HG03139 (cell line): ENCODE measurements at regions not wholly inside any gene's neighbourhood (a gene's known extent, or its start where the extent isn't known, plus 50 kb on each side); places are given as distances from the start of the nearest gene placed in this dataset.

Experiments used
- ATAC-seq: cut with Tn5 transposase; IDR thresholded peaks from one replicate; pipeline ENCODE4 v1.9.1; 2021; ENCODE audit not compliant: unreplicated experiment

- no peak for ATAC-seq
Observed at GRCh38 chr16:82248677-82249076, 78.7 kb upstream of the MPHOSPH6 start.

GRCh38 chr16:82248012-82248656 lies 78.1 kb upstream of the MPHOSPH6 start:
- ATAC-seq, result no peak

DNA sequence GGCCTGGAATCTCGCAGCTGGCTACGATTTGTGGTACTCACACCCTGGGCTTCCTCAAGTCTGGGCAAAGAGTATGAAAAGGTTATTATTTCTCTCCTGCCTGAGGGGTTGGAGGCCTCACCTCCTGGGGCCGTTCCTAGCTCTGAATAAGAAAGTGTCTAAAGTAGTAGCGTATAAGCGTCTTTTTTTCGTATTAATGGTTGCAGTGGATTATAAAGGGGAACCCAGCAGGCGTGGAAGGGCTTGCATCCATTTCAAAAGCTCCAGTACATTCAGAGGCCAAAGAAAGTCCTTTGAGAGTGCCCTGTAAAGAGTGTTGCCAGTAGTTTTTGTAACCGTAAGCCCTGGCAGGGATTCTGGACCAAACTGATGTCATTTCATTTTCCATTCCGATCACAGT lies 72.2 kb upstream of the MPHOSPH6 start:
- no peak for ATAC-seq

DNA sequence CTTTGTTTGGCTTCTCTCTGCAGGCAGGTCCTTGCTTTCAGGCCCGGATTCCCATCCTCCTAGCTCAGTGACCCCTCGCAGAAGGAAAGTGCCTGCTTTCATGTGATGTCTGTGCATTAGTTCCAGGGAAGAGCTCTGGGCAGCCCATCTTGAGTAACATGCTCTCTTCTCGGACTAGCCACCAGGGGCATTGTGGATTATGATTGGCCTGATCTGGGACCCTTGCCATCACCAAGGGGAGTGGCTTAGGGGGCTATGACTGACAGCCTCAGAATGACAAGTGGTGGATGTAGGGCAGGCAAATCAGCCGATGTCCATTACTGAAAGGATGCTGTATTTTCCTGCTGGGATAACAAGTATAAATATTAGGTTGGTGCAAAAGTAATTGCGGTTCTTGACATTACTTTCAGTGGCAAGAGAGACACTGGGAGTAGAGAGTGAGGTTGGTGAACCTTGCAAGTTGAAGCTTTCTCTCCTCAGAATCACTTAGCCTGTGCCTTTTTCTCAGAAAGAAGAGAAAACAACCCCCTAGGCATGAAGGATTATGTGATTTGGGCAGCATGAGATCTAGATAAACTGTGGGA lies 71.5 kb upstream of the MPHOSPH6 start:
- no peak for ATAC-seq

DNA sequence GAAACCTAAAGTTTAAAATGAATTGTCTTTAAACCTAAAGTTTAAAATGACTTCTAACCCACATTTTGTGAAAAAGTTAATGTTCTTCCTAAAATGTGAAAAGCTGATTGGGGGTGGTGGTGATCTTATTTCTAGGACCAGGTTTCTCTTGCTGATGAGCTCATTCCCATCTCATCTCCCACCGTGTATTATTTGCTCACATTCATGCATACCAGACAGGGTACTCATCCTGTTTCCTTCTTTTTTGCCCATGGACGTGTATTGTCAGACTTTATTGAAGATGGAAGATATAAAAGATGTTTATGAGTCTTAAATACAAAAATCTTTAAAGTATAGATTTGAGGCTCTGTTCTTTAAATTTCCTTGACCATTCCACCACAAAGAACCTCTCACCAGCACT lies 70.1 kb upstream of the MPHOSPH6 start:
- ATAC-seq, result no peak

GRCh38 chr16:82236875-82237274 lies 66.9 kb upstream of the MPHOSPH6 start:
- no peak for ATAC-seq

DNA sequence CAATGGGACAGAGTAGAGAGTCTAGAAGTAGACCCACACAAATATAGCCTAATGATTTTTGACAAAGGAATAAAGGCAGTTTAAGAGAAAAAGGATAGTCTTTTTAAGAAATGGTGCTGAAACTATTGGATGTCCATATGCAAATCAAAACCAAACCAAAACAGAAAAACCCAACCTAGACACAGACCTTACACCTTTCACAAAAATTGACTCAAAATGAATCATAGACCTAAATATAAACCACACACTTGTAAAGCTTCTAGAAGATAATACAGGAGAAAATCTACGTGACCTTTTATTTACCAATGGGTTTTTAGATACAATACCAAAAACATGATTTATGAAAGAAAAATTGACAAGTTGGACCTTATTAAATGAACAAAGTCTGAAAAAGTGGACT lies 66.4 kb upstream of the MPHOSPH6 start:
- ATAC-seq, result no peak

- ATAC-seq, result no peak
Observed at GRCh38 chr16:82232806-82233205, 62.8 kb upstream of the MPHOSPH6 start.

- ATAC-seq, result no peak
Observed at GRCh38 chr16:82231008-82231787, 61.2 kb upstream of the MPHOSPH6 start.

DNA sequence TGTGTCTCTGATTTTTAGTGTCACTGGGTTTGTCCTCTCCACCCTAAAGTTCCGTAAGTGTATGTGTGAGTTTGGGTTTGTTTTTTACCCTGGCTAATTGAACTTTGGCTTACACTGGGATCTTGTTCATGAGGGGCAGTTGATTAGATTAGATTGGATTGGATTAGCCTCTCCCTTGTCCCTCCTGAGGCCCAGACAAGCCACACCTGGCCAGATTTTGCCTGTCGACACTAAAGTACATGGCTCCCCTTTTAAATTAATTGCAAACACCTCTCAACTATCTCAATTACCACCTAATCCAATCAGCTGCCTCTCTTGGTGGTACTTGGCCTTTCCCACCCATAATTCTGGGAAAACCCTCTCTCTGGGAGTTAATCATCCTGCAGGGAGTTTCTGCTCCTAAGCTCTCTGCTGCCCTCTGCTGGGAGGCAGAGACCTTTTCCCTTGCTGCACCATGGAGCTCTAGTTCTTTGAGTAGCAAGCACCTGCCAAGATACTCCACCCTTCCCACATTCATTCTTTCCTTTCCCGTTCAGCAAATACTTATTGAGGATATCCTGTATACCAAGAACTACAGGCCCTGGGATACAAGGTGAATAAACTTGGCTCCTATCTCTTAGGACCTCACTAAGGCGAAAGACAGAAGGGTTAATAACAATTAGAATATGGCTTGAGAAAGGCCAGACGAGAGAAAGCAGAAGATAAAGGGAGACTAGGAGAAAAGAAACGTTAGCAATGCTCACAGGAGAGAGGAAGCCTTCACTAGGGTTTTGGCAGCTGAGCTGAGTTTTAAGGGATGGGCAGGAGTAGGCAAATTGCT lies 60.0 kb upstream of the MPHOSPH6 start:
- no peak for ATAC-seq

DNA sequence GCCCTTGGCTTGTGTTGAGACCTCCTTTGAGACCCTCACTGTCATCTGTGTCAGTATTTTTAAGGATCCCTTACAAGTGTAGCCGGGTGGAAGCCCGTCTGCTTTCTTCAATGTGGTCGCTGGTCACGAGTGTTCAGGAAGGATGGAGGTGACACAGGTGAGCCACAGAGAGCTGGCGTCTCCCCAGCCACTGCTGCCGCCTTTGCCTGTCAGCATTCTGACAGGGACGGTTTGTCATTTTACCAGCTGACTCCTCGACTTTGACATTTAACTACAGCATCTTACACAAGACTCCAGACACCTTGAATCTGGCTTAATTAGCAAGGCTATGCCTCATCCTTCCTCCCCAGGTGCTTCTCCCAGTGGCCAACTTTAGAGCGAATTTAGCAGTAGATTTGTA lies 56.3 kb upstream of the MPHOSPH6 start:
- ATAC-seq, result no peak

DNA sequence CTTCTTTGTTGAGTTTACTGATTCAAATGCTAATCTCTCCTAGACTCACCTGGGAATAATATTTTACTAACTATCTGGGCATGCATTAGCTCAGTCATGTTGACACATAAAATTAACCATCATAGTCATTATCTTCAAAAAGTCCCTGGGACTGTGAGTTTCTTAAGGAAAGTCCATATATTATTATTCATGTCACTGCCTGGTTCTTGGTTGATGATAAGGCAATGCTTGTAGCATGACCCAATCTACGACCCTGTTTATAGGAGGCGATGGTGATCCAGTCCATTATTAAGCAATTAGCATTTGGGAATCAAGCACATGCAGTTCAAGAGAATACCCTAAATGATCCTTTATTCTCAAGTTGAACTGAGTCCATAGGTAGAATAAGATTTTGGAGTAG lies 54.8 kb upstream of the MPHOSPH6 start:
- no peak for ATAC-seq

DNA sequence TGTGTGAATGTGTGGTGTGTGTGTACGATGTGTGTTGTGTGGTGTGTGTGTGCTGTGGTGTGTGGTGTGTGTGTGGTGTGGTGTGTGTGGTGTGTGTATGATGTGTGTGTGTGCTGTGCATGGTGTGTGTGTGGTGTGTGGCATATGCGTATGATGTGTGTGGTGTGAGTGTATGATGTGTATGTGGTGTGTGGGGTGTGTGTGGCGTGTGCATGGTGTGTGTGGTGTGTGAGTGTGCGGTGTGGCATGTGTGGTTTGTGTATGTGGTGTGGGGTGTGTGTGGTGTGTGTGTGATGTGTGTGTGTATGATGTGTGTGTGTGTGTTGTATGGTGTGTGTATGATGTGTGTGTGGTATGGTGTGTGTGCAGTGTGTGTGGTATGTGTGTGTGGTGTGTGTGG lies 50.5 kb upstream of the MPHOSPH6 start:
- ATAC-seq, result no peak
